Hematopoietic multipotent progenitor cell treated with erythropoietin and hydrocortisone succinate and interleukin-3 and kit ligand, for 6 days (in vitro differentiated cells): ENCODE measurements at regions not wholly inside any gene's neighbourhood (a gene's known extent, or its start where the extent isn't known, plus 50 kb on each side); places are given as distances from the start of the nearest gene placed in this dataset.
"Not testable (repeated sequence)": the region's sequence is repeated elsewhere in the genome, so short reads cannot be mapped to it uniquely, and the experiment has no call there.

ENCODE experiments used
- DNase-seq: peaks from one replicate; pipeline ENCODE4 v3.0.0-alpha.2; 2015

DNA sequence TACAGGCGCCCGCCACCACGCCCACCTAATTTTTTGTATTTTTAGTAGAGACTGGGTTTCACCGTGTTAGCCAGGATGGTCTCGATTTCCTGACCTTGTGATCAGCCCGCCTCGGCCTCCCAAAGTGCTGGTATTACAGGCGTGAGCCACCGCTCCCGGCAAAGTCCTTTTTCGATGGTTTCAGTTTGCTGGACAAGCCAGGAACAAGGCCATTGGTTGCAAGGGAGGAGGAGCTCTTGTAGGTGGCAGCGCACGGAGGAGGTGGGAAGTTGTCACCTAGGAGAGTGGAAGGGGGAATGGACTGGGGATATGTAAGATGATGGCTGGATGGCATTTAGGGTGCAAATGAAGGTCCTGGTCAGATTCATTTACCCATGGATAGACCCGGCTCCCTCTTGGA, 218.5 kb upstream of the ATP6AP2 start:
- not testable (repeated sequence) for DNase-seq

GRCh38 chrX:40360557-40360956, 220.2 kb upstream of the ATP6AP2 start:
- DNase-seq = no peak

DNA sequence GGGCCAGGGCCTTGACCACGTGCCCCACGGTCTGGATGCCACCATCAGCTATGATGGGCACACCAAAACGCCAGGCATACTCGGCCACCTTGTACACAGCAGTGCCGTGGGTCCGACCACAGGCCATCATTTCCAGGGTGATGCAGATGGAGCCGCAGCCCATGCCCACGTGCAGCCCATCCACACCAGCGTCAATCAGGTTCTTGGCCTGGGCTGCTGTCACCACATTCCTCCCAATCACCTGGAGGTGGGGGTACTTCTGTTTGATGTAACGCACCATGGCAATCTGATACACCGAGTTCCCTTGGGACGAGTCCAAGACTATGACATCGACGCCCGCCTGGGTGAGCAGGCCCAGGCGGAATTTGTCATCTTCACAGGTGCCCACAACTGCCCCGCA, 221.2 kb upstream of the ATP6AP2 start:
- DNase-seq = no peak

DNA sequence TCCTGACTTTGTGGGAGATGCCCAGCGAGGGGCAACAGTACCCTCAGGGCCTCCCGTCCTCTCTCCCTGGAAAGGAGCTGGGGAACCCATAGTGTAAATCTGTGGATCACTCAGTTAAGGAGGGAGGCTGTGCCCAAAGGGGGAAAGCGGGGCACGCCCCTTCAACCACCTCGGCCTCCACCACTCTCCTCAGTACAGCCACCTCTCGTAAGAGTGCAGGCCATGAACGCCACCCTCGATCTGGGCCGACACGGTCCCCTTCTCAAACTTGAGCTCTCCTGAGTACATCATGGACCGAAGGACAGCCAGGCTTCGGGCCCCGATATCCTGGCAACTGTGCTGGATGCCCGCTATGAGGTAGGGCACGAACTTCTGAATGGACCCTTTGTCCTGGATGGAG, 221.8 kb upstream of the ATP6AP2 start:
- no peak for DNase-seq

DNA sequence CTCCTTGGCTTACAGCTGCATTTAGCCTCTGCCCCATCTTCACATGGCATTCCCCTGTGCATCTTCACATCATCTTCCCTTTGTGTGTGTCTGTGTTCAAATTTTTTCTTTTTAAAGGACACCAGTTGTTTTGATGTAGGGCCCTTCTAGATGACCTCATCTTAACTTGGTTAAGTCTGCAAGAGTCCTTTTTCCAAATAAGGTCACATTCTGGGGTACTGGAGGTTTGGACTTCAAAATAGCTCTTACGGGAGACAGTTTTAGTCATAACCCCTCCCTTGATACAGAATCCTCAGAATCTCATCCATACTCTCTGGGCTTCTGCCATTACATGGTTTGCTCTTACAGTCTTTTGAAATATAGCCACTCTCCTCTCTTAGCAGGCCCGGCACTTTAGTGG, 231.5 kb upstream of the ATP6AP2 start:
- DNase-seq = no peak

DNA sequence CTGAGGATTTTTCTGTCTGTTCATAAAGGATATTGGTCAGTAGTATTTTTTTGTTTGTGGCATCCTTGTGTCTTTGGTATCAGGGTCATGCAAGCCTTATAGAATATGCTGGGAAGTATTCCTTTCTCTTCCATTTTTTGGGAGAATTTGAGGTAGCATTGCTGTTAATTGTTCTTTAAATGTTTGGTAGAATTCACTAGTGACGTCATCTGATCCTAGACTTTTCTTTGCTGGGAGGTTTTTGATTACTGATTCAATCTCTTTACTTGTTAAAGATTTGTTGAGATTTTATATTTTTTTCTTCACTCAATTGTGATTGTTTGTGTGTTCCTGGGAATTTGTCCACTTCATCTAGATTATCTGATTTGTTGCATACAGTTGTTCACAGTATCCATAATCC, 234.4 kb upstream of the ATP6AP2 start:
- no peak for DNase-seq

GRCh38 chrX:40343319-40343718, 237.5 kb upstream of the ATP6AP2 start:
- no peak for DNase-seq

DNA sequence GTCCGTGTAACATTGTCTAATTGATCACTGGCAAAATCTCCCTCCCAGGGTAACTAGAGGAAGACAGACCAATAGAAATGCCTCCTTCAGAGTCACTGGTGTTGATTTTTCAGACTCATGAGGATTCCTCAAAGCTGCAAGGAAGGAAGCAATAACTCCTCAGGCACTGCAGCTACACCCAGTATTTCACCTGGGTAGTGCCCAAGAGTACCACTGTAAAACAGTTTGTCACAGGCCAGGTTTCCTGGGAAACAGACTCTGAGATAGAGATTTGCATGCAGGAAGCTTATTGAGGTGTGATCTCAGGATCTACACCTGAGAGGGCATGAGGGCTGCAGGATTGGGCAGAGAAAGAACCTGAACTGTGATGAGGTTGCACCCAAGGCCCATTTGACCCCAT, 240.7 kb upstream of the ATP6AP2 start:
- no peak for DNase-seq

GRCh38 chrX:40333344-40333743, 235.6 kb upstream of the BCOR start:
- DNase-seq = no peak

DNA sequence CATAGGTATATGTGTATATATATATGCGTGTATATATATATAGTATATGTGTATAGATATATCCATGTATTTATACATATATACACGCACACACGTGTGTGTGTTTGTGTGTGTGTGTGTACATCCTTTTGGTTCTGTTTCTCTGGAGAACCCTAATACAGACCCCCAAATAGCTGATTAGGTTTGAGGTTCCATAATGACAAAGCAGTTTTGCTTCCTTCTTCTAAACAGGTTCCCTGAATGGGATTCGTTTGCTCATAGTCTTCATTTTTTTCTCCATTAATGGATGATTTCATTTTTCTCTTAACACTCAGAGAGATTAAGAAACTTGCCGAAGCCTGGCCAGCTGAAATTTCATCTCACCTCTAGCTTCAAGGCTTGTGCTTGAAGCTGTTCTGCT, 234.0 kb upstream of the BCOR start:
- DNase-seq = peak; percentile 7

- DNase-seq = no peak
These were observed 233.6 kb upstream of the BCOR start for GRCh38 chrX:40331353-40331752.

- peak; percentile 29 for DNase-seq
These were observed 231.9 kb upstream of the BCOR start for GRCh38 chrX:40329616-40330015.

DNA sequence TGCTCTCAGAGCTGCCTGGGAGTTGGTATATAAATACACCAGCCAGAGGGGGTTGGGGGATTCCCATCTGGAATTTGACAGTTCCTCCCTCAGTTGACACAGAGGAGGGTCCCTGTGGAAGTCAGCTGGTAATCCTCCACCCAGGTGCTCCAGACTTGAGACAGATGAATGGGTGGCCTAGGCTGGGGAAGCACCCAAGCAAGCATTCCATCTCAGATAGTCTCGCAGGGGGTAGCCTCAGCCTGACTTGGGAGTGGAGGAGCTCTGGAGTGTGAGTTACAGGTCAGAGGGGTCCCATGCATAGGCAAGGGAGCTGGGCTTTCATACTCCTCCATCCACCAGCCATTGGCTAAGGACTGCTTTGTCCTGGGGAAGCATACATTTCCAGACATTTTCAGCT, 229.3 kb upstream of the BCOR start:
- DNase-seq = no peak

DNA sequence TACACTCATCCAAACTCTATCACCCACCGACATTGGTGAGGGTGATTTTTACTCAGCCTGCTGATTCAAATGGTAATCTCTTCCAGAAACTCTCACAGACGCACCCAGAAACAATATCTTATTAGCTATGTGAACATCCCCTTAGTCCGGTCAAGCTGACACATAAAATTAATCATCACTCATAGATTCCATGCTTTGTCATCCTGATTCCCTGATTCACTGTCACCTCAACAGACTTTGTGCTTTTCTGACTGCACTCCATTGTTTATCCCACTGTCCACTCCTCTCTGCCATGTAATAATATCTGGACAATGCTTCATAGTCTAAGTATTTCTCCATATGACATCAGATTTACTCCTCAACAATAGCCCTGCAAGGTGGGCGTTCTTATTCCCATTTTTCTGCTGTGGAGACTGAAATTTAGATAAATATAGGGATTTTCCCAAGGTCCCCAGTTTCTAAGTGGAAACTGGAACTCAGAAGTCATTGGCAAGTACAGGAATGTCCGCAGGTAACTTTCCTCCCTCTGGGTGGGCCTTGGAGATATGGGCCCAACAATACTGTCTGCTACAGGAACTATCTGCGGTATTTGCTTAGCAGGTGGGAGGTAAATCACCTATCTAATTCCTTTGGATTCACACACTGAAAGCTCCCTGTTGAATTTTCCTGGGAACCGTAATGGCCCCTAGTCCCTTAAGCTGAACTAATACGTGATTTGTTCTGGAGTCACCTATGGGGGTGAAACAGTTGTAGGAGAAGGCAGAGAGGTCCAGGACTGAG, 228.6 kb upstream of the BCOR start:
- DNase-seq = no peak

DNA sequence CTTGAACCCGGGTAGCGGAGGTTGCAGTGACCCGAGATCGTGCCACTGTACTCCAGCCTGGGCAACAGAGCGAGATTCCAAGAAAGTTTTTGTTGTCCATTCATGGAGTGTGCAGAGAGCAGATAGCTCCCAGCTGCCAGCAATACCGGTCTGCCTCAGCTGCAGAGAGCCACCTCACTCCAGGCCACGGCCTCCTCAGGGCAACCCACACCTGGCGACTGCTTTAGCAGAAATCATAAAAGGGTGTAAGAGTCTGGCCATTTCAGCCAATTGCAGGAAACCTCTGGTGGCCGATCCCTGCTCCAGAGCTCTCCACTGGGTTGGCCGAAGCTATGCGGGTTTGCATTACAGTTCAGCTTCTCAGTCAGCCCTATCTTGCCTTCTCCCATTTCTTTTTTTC, 227.4 kb upstream of the BCOR start:
- no peak for DNase-seq

DNA sequence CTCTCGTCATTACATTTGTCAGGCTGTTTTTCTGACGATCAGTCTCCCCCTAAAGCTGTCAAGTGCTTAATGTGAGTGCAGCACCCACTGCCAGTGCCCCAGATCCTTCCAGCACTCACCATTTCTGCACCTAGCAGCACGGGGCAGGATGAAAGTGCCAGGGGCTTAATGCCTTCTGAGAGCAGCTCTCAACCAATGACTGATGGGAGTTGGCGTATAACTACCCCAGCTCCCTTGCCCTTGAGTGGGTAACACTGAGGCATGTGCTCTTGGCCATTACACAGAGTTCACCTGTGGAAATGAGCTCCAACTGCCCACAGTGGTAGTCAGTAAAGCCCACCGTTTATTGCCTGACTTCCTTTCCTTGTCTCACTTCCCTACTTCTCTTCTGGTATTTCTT, 226.2 kb upstream of the BCOR start:
- DNase-seq = no peak

- DNase-seq = no peak
These were observed 223.1 kb upstream of the BCOR start for GRCh38 chrX:40320819-40321218.

- no peak for DNase-seq
These were observed 221.0 kb upstream of the BCOR start for GRCh38 chrX:40318801-40319200.

DNA sequence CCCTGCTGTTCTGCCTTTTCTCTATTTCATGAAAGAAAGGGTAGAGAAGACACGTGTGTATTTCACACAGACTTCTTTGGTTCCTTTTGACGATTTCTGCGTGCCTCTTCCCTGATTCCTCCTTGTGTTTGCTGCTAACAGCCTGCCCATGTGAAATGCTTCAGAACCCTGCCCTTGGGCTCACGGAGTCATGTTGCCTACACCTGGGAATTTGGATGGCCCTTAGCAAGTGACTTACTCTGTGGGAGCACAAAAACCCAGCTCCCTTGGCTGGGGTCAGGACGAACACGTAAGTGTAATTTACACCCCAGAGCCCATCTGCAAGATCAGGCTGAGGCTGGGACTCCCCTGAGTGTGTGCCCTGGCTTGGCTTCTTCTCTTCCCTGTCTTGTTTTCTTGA, 220.3 kb upstream of the BCOR start:
- no peak for DNase-seq

- no peak for DNase-seq
These were observed 218.7 kb upstream of the BCOR start for GRCh38 chrX:40316502-40316901.

DNA sequence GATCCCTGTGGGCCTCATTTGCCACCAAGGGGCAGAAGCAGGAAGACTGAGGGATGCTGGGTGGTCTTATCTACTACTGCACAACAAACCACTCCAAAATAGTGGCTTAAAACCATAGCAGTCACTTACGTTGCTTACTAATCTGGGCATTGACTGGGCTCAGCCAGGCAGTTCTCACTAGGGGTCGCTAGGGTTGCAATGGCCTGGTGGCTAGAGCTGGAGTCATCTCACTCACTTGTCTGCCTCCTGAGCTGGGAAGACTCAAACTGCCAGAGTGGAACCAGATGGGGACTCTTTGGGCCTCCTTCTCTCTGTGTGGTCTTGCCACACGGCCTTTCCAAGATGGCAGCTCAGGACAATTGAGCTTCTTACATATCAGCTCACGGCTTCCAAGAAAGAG, 216.3 kb upstream of the BCOR start:
- peak; percentile 6 for DNase-seq

DNA sequence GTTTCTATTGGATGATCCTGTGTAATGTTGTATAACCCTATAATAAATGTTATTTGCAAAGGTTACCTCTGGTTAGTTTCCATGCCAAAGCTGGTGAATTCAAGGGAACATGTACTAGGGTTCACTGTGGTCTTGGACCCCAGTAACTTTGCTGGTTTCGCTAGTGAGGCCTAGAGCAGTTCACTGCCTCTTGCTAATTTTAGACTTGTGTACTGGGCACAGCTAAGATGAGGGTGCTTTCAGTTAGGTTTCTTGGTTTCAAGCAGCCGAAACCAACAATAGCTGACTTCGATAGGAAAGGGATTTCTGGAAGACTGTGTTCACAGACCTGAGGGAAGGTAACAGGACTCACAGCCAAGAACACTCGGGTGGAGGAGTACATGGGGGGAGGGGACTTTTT, 215.5 kb upstream of the BCOR start:
- no peak for DNase-seq

DNA sequence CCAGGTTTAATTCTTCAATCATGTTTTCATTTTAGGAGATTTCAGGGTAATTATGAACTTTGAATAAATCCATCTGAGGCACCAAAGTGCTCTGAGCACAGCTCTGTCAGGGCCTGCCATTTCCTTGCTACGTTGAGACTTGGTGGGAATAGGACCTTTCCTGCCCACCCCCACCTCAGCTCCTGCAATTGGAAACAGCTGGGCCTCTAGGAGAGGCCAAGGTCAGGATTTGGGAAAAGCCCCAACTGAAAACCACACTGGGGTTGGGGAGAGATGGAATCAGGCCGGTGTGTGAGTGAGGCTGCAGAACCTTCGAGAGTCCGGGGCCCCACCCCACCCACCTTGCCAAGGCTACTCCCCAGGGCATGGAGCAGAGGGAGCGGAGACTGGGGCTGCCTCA, 212.7 kb upstream of the BCOR start:
- DNase-seq = no peak

- no peak for DNase-seq
These were observed 212.3 kb upstream of the BCOR start for GRCh38 chrX:40310016-40310415.

DNA sequence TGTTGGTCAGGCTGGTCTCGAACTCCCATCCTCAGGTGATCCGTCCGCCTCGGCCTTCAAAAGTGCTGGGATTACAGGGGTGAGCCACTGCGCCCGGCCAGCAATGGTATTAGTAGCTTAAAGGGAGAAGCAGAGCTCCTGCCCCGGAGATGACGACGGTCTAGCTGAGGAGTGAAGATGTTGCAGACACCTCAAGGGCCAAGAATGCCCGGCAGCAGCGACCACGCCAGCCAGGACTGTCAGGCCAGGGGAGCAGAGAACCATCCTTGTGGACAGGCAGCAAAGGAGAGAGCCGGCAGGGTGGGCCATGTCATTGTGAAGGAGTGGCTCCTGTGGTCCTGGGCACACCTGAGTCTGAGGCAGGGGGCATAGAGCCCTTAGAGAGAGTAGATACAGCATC, 210.1 kb upstream of the BCOR start:
- no peak for DNase-seq

DNA sequence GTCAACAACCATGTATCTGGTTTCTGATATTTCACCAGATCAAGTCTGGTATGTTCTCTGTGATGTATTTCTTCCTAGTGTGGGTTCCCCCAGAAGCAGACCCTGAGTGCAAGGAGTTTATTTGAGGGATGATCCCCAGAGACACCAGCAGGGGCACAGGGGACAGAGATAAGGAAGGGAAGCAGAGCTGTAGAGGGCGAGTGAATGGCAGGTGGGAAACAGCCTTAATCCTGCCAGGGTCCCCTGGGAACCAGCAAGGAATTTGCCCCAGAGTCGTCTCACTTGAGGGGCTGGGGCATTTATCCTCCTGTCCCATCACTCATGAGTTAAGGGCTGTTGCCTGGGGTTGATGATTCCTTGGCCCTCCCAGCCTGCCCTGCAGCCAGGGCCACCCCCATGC, 206.4 kb upstream of the BCOR start:
- no peak for DNase-seq
